ENCODE measurements at regions not wholly inside any gene's neighbourhood (a gene's known extent, or its start where the extent isn't known, plus 50 kb on each side); places are given as distances from the start of the nearest gene placed in this dataset.

DNA sequence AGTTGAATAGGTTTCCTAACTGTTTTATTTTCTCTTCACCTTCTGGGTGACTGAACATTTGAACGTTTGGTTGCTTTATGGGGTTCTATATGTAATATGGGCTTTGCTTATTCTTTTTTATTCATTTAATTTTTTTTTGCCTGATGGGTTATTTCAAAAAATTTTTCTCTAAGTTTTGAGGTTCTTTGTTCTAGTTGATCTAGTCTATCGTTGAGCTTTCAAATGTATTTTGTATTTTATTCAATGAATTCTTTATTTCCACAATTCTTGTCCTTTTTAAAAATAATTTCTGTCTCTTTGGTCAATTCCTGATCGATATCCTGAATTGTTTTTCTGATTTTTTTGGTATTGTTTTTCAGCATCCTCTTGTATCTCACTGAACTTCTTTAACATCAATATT is 239.5 kb upstream of the PCDH9 start:
- TF ChIP-seq POLR2A (IDR thresholded peaks at IDR 0.05): no peak
- TF ChIP-seq, protein P1, sequence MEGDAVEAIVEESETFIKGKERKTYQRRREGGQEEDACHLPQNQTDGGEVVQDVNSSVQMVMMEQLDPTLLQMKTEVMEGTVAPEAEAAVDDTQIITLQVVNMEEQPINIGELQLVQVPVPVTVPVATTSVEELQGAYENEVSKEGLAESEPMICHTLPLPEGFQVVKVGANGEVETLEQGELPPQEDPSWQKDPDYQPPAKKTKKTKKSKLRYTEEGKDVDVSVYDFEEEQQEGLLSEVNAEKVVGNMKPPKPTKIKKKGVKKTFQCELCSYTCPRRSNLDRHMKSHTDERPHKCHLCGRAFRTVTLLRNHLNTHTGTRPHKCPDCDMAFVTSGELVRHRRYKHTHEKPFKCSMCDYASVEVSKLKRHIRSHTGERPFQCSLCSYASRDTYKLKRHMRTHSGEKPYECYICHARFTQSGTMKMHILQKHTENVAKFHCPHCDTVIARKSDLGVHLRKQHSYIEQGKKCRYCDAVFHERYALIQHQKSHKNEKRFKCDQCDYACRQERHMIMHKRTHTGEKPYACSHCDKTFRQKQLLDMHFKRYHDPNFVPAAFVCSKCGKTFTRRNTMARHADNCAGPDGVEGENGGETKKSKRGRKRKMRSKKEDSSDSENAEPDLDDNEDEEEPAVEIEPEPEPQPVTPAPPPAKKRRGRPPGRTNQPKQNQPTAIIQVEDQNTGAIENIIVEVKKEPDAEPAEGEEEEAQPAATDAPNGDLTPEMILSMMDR (IDR thresholded peaks at IDR 0.05): no peak

Data from lower leg skin (tissue), 3 donors.